ENCODE measurements at regions not wholly inside any gene's neighbourhood (a gene's known extent, or its start where the extent isn't known, plus 50 kb on each side); places are given as distances from the start of the nearest gene placed in this dataset.
A peak's percentile ranks its signal among the peaks of the same experiment; 100 is the strongest.

DNA sequence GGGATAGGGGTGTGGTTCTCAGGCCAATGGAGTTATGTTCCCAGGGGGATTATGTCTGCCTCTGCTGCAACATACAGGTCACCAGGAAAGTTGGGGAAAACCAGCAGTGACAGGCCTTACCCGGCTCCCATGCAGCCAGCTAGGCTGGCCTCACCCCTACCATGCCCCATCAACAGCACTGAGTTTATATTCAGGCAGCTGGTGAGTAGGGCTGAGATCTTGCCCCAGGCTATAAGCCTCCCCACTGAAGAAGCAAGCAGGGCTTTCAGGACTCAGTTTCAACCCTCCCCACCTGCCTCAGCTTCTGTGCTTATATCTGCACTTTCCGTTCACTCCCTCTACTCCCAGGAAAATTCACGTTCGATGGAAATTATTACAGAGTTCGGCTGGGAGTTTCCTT is 122.4 kb upstream of the PGRMC2 start:
- Histone ChIP-seq H3K9me3 (no peaks in the 10 kb centered on the region), H3K27me3 (no peaks in the 10 kb centered on the region), H3K36me3 (no peaks in the 10 kb centered on the region), H3K4me3 (no peak overlapping the region), H3K4me1 (no peaks in the 10 kb centered on the region), H3K27ac (no peak overlapping the region)
- no peak for DNase-seq
- intact Hi-C loops (cut with DNase I; ENCODE audit: low total_unique reads) = no loop called here
- 87 to 97% (median 95%) methylated on average over 5 of the region's 5 CpGs for whole genome bisulfite sequencing, 5 donors
- TF ChIP-seq, protein P1, sequence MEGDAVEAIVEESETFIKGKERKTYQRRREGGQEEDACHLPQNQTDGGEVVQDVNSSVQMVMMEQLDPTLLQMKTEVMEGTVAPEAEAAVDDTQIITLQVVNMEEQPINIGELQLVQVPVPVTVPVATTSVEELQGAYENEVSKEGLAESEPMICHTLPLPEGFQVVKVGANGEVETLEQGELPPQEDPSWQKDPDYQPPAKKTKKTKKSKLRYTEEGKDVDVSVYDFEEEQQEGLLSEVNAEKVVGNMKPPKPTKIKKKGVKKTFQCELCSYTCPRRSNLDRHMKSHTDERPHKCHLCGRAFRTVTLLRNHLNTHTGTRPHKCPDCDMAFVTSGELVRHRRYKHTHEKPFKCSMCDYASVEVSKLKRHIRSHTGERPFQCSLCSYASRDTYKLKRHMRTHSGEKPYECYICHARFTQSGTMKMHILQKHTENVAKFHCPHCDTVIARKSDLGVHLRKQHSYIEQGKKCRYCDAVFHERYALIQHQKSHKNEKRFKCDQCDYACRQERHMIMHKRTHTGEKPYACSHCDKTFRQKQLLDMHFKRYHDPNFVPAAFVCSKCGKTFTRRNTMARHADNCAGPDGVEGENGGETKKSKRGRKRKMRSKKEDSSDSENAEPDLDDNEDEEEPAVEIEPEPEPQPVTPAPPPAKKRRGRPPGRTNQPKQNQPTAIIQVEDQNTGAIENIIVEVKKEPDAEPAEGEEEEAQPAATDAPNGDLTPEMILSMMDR (IDR thresholded peaks at IDR 0.05) = no peak
- TF ChIP-seq EP300 (IDR thresholded peaks at IDR 0.05) (no peak), POLR2A (IDR thresholded peaks at IDR 0.05) (no peak), POLR2AphosphoS5 (IDR thresholded peaks at IDR 0.05) (no peak)

DNA sequence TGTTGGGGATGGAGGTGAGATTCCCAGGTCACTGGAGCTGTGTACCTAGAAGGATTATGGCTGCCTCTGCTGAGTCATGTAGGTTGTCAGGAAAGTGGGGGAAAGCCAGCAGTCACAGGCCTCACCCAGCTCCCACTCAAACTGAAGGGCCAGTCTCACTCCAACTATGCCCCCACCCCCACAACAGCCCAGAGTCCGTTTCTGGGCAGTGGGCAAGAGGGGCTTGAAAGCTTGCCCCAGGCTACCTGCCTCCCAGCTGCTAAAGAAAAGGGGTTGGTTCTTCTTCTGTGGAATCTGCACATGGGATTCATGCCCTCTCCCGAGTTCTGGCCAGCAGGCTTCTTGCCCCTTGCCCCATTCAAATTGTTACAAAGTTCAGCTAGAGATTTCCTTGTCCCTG is 116.0 kb upstream of the PGRMC2 start:
- Histone ChIP-seq H3K9me3 (peaks cover 0 to 5% (median 0%) of the 10 kb centered on the region in 4 donors), H3K4me1 (no peaks in the 10 kb centered on the region), H3K27me3 (no peaks in the 10 kb centered on the region), H3K27ac (no peak overlapping the region), H3K4me3 (no peak overlapping the region), H3K36me3 (no peaks in the 10 kb centered on the region)
- 66 to 97% (median 84%) methylated on average over 2 of the region's 2 CpGs for WGBS, 5 donors
- DNase-seq = no peak
- intact Hi-C loops (cut with DNase I; ENCODE audit: low total_unique reads) = no loop called here
- TF ChIP-seq POLR2AphosphoS5 (IDR thresholded peaks at IDR 0.05) = no peak
- no peak for TF ChIP-seq POLR2A (IDR thresholded peaks at IDR 0.05)
- no peak for TF ChIP-seq EP300 (IDR thresholded peaks at IDR 0.05)
- TF ChIP-seq, protein P1 (IDR thresholded peaks at IDR 0.05) = no peak

DNA sequence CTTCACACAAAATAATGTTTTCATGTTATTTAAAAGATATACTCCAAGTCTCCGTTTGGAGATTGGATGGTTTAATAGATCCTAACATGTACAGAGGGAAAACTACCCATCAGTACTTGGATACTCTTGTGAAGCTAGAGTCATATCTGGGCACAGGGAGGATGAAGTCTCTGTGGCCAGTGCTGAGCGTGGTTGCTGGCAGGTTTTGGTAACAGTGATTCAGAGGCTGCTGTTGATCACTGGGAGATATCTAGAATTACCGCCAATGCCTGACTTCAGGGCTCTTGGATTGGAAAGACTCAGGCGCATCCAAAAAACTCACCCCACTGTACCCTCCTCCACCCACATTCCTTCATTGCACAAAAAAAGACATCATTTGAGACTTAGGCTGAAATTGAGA is 107.2 kb upstream of the PGRMC2 start:
- TF ChIP-seq EP300 (IDR thresholded peaks at IDR 0.05) = no peak
- no peak for TF ChIP-seq POLR2AphosphoS5 (IDR thresholded peaks at IDR 0.05)
- TF ChIP-seq, protein P1 (IDR thresholded peaks at IDR 0.05) = no peak
- TF ChIP-seq POLR2A (IDR thresholded peaks at IDR 0.05) = no peak
- H3K9me3 ChIP-seq = no peaks in the 10 kb centered on the region
- H3K4me3 ChIP-seq = no peak overlapping the region
- 79 to 91% (median 89%) methylated on average over 4 of the region's 4 CpGs for WGBS, 5 donors
- no peaks in the 10 kb centered on the region for H3K27me3 ChIP-seq
- DNase-seq = no peak
- H3K36me3 ChIP-seq = no peaks in the 10 kb centered on the region
- H3K27ac ChIP-seq = peak overlapping the region in 1 of 5 donors; percentile 18
- peaks cover 0 to 15% (median 5%) of the 10 kb centered on the region in 4 donors for H3K4me1 ChIP-seq
- intact Hi-C loops (cut with DNase I; ENCODE audit: low total_unique reads) = no loop called here

DNA sequence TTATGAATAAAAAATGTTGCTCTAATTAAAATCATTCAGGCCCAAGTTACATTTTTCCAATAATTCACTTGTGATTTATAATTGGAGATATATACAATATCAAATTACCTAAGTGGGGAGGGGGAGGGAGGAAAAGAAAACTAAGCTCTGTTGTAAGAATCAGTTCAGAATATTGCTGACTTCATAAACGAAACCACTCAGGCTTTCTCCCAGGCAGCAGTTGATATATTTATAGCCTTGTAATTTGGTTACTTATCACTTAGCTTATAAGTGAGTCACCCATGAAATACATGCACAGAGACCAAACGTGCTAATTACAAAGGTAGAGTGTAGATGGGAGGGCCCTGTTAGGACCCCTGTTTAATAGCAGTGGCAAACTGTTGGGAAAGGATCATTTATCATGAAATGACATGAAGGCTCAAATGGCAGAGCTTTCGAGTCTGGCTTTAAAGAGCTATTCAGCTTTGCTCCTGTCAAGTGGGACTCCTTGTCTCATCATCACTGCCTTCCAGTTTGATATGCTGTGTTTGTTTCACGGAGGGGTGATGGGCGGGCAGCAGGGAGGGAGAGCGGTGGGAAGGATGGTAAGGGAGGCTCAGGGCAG is 105.6 kb upstream of the PGRMC2 start:
- H3K4me3 ChIP-seq = no peak overlapping the region
- no peak for TF ChIP-seq EP300 (IDR thresholded peaks at IDR 0.05)
- no peak for TF ChIP-seq POLR2A (IDR thresholded peaks at IDR 0.05)
- TF ChIP-seq, protein P1 (IDR thresholded peaks at IDR 0.05) = no peak
- no peak for TF ChIP-seq POLR2AphosphoS5 (IDR thresholded peaks at IDR 0.05)
- peaks cover 0 to 23% (median 10%) of the 10 kb centered on the region in 4 donors for H3K4me1 ChIP-seq
- whole genome bisulfite sequencing, 5 donors = 33 to 37% (median 34%) methylated on average over 6 of the region's 6 CpGs
- intact Hi-C loops (cut with DNase I; ENCODE audit: low total_unique reads) = no loop called here
- H3K27me3 ChIP-seq = no peaks in the 10 kb centered on the region
- peak overlapping the region in 4 of 5 donors; percentile 12 to 71 (median 66) for H3K27ac ChIP-seq
- no peaks in the 10 kb centered on the region for H3K36me3 ChIP-seq
- DNase-seq = peak in 1 of 2 donors; percentile 68
- H3K9me3 ChIP-seq = no peaks in the 10 kb centered on the region
